BJ (cell line): ENCODE measurements at regions not wholly inside any gene's neighbourhood (a gene's known extent, or its start where the extent isn't known, plus 50 kb on each side); places are given as distances from the start of the nearest gene placed in this dataset.

Experiments
- CTCF ChIA-PET: fragments of 350-600 bp; formaldehyde crosslinking; extraction: SDS; loops from one replicate; lab custom pipeline; 2021; ENCODE audit warnings: antibody characterized with exemption, inconsistent platforms; lab: Yijun Ruan, JAX
- POLR2A ChIA-PET: fragments of 300-600 bp; sonication (Branson Sonifier 250); formaldehyde crosslinking; extraction: SDS; loops from one replicate; lab custom pipeline; 2021; ENCODE audit warnings: antibody characterized with exemption; lab: Charles Lee
- DNase-seq: peaks from one replicate; pipeline ENCODE4 v3.0.0-alpha.2; 2011; ENCODE audit warnings: low read depth
- H3K27me3 ChIP-seq: 2 replicates; pipeline ENCODE4 v1.6.0; 2011; ENCODE audit warnings: low read length; ENCODE audit not compliant: control insufficient read depth, insufficient read depth
- H3K36me3 ChIP-seq: 2 replicates; pipeline ENCODE4 v1.5.1; 2011; ENCODE audit warnings: low read length; ENCODE audit not compliant: control insufficient read depth, insufficient read depth
- H3K4me3 ChIP-seq: 2 replicates; pipeline ENCODE4 v1.5.1; 2011; ENCODE audit warnings: low read depth, mild to moderate bottlenecking, control low read depth, low read length
- TF ChIP-seq, protein P1 (sequence below): IDR thresholded peaks from 2 replicates; pipeline ENCODE4 v1.5.1; 2011; ENCODE audit warnings: low read depth, mild to moderate bottlenecking, control low read depth, inconsistent platforms, low read length, moderate library complexity; ENCODE audit not compliant: insufficient read depth

DNA sequence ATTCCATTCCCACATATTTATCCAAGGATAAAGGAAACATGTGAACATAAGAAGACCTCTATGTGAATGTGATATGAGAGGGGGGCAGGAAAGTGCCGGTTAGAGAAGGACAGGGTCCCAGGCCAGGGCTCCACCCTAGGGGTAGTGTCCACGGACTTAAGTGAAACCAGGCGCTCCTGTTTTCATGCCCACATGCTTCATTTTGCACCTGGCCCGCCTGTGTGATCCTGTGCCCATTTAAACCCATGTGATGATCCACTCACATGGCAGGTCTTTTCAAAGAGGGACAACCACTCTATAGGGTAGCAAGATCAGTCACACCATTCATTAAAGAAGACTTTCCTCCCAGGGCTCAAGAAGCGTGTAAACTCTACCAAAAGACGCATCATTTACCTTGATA lies 865.3 kb upstream of the GJE1 start:
- POLR2A ChIA-PET, result no interaction called here
- TF ChIP-seq, protein P1, sequence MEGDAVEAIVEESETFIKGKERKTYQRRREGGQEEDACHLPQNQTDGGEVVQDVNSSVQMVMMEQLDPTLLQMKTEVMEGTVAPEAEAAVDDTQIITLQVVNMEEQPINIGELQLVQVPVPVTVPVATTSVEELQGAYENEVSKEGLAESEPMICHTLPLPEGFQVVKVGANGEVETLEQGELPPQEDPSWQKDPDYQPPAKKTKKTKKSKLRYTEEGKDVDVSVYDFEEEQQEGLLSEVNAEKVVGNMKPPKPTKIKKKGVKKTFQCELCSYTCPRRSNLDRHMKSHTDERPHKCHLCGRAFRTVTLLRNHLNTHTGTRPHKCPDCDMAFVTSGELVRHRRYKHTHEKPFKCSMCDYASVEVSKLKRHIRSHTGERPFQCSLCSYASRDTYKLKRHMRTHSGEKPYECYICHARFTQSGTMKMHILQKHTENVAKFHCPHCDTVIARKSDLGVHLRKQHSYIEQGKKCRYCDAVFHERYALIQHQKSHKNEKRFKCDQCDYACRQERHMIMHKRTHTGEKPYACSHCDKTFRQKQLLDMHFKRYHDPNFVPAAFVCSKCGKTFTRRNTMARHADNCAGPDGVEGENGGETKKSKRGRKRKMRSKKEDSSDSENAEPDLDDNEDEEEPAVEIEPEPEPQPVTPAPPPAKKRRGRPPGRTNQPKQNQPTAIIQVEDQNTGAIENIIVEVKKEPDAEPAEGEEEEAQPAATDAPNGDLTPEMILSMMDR, result no peak
- CTCF ChIA-PET, result no interaction called here
- Histone ChIP-seq H3K27me3 (no peaks in the 10 kb centered on the region), H3K4me3 (no peak overlapping the region), H3K36me3 (no peaks in the 10 kb centered on the region)
- DNase-seq, result no peak

- H3K27me3 ChIP-seq, result no peaks in the 10 kb centered on the region
- POLR2A ChIA-PET, result no interaction called here
Measured at GRCh38 chr6:141265756-141266623, 866.7 kb upstream of the GJE1 start.

DNA sequence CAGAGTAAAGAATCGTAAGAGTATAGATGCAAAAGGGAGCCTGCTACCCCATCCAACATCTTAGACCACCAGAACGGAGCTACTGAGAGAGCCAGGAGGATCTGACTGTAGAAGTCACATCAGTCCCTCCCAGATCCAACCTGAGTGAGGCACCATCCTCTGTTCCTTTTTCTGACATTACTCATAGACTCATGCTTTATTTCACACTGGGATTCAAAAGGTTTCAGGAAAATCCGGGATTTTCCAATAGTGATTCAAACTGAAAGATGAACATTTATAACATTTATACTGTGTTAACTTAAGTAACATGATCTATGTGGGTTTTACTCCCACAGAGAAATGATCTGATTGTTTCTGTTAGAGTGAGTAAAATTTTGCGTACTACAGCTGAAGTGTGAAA lies 868.6 kb upstream of the GJE1 start:
- TF ChIP-seq, protein P1, result no peak
- H3K4me3 ChIP-seq, result no peak overlapping the region
- H3K27me3 ChIP-seq, result no peaks in the 10 kb centered on the region
- no peak for DNase-seq
- ChIA-PET CTCF (no interaction called here), POLR2A (no interaction called here)
- H3K36me3 ChIP-seq, result no peaks in the 10 kb centered on the region

More at GRCh38 chr6:141265756-141266623, 866.7 kb upstream of the GJE1 start:
- CTCF ChIA-PET, result no interaction called here
- no peak for DNase-seq
- TF ChIP-seq, protein P1, result no peak
- Histone ChIP-seq H3K36me3 (no peaks in the 10 kb centered on the region), H3K4me3 (peak overlapping the region; percentile 17; the same call in 1 of the 2 replicates)

- H3K36me3 ChIP-seq, result no peaks in the 10 kb centered on the region
- CTCF ChIA-PET, result interaction anchor here (1.4 kb wide), 1 partner anchor 21 kb away, joined by 3 read pairs; no protein-coding TSS in a partner anchor
- POLR2A ChIA-PET, result no interaction called here
- DNase-seq, result no peak
- H3K27me3 ChIP-seq, result no peaks in the 10 kb centered on the region
- no peak overlapping the region for H3K4me3 ChIP-seq
- TF ChIP-seq, protein P1, result no peak
Measured at GRCh38 chr6:141261672-141262060, 871.1 kb upstream of the GJE1 start.

- POLR2A ChIA-PET, result no interaction called here
- TF ChIP-seq, protein P1, result no peak
Measured at GRCh38 chr6:141261016-141261671, 871.6 kb upstream of the GJE1 start.

More at GRCh38 chr6:141261016-141261671, 871.6 kb upstream of the GJE1 start:
- DNase-seq, result no peak
- Histone ChIP-seq H3K4me3 (no peak overlapping the region), H3K36me3 (no peaks in the 10 kb centered on the region), H3K27me3 (no peaks in the 10 kb centered on the region)
- CTCF ChIA-PET, result interaction anchor here (0.6 to 1.4 kb wide), 2 partner anchors 21 to 693 kb away, joined by 3 read pairs; no protein-coding TSS in a partner anchor
